ENCODE measurements at regions not wholly inside any gene's neighbourhood (a gene's known extent, or its start where the extent isn't known, plus 50 kb on each side); places are given as distances from the start of the nearest gene placed in this dataset.
"Not testable (repeated sequence)": the region's sequence is repeated elsewhere in the genome, so short reads cannot be mapped to it uniquely, and the experiment has no call there.

DNA sequence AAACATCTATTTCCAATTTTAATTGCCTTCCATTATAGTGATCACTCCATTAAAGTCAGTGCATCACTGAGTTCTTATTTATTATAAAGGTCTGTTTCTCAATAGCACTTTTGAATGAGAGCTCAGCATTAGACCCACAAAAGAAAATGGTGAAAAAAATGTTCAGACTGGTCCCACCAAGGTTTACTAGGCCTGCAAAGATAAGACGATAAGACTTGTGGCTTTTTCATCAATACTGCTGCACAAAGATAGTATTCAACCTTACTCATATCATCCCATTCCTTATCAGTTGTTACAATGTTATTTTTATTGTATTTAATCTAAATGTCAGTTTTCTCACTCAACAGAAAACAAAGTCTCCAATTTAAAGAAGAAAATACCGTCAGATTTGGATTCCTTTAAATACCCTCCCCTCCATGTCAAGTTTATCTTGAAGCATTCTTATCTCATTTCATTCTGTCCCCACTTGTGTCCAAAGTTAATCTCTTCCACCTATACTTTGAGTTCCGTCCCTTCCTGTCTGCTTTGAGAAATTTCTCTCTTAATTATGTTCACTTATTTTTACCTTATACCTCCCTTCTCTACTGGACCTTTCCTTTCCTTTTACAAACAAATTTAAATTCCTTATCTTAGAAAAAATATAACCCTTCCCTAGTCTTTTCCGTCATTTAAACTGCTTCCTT is 140.0 kb downstream of the GASK1B start:
- Mint-ChIP-seq H3K4me1 (peaks cover 5% of the 10 kb centered on the region; the same call in 2 of the 3 replicates), H3K36me3 (ENCODE audit: low read depth) (0 out of 3 replicates have a peak, but pooled peaks cover 4% of the 10 kb centered on the region), H3K27ac (no peak overlapping the region), H3K27me3 (ENCODE audit: insufficient read depth, low read depth, poor library complexity) (peaks cover under 1% of the 10 kb centered on the region), H3K4me3 (no peak overlapping the region), H3K9me3 (peaks cover 6% of the 10 kb centered on the region; the same call in 1 of the 3 replicates)
- no peak overlapping the region for H3K4me2 ChIP-seq
- no peak for ATAC-seq
- H4K20me1 ChIP-seq (replicated peaks; ENCODE audit: insufficient read depth): no peaks in the 10 kb centered on the region
- peaks cover 6% of the 10 kb centered on the region; the same call in 1 of the 2 replicates for H3K4me1 ChIP-seq (ENCODE audit: insufficient read depth)
- no peaks in the 10 kb centered on the region for H3K27me3 ChIP-seq (ENCODE audit: insufficient read depth)
- no peak for TF ChIP-seq POLR2AphosphoS5 (IDR thresholded peaks at IDR 0.05; ENCODE audit: low read depth)
- TF ChIP-seq, protein P1, sequence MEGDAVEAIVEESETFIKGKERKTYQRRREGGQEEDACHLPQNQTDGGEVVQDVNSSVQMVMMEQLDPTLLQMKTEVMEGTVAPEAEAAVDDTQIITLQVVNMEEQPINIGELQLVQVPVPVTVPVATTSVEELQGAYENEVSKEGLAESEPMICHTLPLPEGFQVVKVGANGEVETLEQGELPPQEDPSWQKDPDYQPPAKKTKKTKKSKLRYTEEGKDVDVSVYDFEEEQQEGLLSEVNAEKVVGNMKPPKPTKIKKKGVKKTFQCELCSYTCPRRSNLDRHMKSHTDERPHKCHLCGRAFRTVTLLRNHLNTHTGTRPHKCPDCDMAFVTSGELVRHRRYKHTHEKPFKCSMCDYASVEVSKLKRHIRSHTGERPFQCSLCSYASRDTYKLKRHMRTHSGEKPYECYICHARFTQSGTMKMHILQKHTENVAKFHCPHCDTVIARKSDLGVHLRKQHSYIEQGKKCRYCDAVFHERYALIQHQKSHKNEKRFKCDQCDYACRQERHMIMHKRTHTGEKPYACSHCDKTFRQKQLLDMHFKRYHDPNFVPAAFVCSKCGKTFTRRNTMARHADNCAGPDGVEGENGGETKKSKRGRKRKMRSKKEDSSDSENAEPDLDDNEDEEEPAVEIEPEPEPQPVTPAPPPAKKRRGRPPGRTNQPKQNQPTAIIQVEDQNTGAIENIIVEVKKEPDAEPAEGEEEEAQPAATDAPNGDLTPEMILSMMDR (conservative IDR thresholded peaks at IDR 0.05; ENCODE audit: low read depth in 2 of 2): no peak
- TF ChIP-seq, protein P2, sequence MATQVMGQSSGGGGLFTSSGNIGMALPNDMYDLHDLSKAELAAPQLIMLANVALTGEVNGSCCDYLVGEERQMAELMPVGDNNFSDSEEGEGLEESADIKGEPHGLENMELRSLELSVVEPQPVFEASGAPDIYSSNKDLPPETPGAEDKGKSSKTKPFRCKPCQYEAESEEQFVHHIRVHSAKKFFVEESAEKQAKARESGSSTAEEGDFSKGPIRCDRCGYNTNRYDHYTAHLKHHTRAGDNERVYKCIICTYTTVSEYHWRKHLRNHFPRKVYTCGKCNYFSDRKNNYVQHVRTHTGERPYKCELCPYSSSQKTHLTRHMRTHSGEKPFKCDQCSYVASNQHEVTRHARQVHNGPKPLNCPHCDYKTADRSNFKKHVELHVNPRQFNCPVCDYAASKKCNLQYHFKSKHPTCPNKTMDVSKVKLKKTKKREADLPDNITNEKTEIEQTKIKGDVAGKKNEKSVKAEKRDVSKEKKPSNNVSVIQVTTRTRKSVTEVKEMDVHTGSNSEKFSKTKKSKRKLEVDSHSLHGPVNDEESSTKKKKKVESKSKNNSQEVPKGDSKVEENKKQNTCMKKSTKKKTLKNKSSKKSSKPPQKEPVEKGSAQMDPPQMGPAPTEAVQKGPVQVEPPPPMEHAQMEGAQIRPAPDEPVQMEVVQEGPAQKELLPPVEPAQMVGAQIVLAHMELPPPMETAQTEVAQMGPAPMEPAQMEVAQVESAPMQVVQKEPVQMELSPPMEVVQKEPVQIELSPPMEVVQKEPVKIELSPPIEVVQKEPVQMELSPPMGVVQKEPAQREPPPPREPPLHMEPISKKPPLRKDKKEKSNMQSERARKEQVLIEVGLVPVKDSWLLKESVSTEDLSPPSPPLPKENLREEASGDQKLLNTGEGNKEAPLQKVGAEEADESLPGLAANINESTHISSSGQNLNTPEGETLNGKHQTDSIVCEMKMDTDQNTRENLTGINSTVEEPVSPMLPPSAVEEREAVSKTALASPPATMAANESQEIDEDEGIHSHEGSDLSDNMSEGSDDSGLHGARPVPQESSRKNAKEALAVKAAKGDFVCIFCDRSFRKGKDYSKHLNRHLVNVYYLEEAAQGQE (IDR thresholded peaks at IDR 0.05; ENCODE audit: unreplicated experiment): no peak
- TF ChIP-seq, protein P3, sequence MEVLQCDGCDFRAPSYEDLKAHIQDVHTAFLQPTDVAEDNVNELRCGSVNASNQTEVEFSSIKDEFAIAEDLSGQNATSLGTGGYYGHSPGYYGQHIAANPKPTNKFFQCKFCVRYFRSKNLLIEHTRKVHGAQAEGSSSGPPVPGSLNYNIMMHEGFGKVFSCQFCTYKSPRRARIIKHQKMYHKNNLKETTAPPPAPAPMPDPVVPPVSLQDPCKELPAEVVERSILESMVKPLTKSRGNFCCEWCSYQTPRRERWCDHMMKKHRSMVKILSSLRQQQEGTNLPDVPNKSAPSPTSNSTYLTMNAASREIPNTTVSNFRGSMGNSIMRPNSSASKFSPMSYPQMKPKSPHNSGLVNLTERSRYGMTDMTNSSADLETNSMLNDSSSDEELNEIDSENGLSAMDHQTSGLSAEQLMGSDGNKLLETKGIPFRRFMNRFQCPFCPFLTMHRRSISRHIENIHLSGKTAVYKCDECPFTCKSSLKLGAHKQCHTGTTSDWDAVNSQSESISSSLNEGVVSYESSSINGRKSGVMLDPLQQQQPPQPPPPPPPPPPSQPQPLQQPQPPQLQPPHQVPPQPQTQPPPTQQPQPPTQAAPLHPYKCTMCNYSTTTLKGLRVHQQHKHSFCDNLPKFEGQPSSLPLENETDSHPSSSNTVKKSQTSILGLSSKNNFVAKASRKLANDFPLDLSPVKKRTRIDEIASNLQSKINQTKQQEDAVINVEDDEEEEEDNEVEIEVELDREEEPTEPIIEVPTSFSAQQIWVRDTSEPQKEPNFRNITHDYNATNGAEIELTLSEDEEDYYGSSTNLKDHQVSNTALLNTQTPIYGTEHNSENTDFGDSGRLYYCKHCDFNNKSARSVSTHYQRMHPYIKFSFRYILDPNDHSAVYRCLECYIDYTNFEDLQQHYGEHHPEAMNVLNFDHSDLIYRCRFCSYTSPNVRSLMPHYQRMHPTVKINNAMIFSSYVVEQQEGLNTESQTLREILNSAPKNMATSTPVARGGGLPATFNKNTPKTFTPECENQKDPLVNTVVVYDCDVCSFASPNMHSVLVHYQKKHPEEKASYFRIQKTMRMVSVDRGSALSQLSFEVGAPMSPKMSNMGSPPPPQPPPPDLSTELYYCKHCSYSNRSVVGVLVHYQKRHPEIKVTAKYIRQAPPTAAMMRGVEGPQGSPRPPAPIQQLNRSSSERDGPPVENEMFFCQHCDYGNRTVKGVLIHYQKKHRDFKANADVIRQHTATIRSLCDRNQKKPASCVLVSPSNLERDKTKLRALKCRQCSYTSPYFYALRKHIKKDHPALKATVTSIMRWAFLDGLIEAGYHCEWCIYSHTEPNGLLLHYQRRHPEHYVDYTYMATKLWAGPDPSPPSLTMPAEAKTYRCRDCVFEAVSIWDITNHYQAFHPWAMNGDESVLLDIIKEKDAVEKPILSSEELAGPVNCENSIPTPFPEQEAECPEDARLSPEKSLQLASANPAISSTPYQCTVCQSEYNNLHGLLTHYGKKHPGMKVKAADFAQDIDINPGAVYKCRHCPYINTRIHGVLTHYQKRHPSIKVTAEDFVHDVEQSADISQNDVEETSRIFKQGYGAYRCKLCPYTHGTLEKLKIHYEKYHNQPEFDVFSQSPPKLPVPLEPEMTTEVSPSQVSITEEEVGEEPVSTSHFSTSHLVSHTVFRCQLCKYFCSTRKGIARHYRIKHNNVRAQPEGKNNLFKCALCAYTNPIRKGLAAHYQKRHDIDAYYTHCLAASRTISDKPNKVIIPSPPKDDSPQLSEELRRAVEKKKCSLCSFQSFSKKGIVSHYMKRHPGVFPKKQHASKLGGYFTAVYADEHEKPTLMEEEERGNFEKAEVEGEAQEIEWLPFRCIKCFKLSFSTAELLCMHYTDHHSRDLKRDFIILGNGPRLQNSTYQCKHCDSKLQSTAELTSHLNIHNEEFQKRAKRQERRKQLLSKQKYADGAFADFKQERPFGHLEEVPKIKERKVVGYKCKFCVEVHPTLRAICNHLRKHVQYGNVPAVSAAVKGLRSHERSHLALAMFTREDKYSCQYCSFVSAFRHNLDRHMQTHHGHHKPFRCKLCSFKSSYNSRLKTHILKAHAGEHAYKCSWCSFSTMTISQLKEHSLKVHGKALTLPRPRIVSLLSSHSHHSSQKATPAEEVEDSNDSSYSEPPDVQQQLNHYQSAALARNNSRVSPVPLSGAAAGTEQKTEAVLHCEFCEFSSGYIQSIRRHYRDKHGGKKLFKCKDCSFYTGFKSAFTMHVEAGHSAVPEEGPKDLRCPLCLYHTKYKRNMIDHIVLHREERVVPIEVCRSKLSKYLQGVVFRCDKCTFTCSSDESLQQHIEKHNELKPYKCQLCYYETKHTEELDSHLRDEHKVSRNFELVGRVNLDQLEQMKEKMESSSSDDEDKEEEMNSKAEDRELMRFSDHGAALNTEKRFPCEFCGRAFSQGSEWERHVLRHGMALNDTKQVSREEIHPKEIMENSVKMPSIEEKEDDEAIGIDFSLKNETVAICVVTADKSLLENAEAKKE (CRISPR knock-in tag; IDR thresholded peaks at IDR 0.05): no peak
- TF ChIP-seq NANOG (IDR thresholded peaks at IDR 0.05; ENCODE audit: borderline replicate concordance): no peak
- TF ChIP-seq CREB1 (CRISPR knock-in tag; IDR thresholded peaks at IDR 0.05; ENCODE audit: low read depth): no peak
- no peak for TF ChIP-seq EZH2 (IDR thresholded peaks at IDR 0.05; ENCODE audit: low read depth, unreplicated experiment)
- TF ChIP-seq ZNF114 (CRISPR knock-in tag; IDR thresholded peaks at IDR 0.05): no peak
- no peak for TF ChIP-seq ZNF331 (CRISPR knock-in tag; IDR thresholded peaks at IDR 0.05; ENCODE audit: low read depth)
- H3F3A ChIP-seq (replicated peaks; ENCODE audit: low read depth): no peaks in the 10 kb centered on the region
- no peaks in the 10 kb centered on the region for H3K79me2 ChIP-seq (replicated peaks; ENCODE audit: insufficient read depth)
- no peak for DNase-seq (ENCODE audit: low spot score)
- H3K9me2 ChIP-seq (ENCODE audit: insufficient read depth): 0 out of 2 replicates have a peak, but pooled peaks cover 9% of the 10 kb centered on the region
- H3K27ac ChIP-seq (ENCODE audit: low read depth): no peak overlapping the region
- no peaks in the 10 kb centered on the region for H3K36me3 ChIP-seq (ENCODE audit: insufficient read depth)
- H2AFZ ChIP-seq: no peak overlapping the region
- H3K4me3 ChIP-seq: no peak overlapping the region

GRCh38 chr4:158028381-158028780 is 144.4 kb downstream of the GASK1B start:
- H3K4me1 ChIP-seq (ENCODE audit: insufficient read depth); H3K9me3 Mint-ChIP-seq; H3K27ac Mint-ChIP-seq; H3K36me3 ChIP-seq (ENCODE audit: insufficient read depth); H3K79me2 ChIP-seq (replicated peaks; ENCODE audit: insufficient read depth); H3K4me1 Mint-ChIP-seq; H3K4me2 ChIP-seq; H3K36me3 Mint-ChIP-seq (ENCODE audit: low read depth); H3K4me3 ChIP-seq; H4K20me1 ChIP-seq (replicated peaks; ENCODE audit: insufficient read depth); ATAC-seq; H3F3A ChIP-seq (replicated peaks; ENCODE audit: low read depth); DNase-seq (ENCODE audit: low spot score); H3K27me3 Mint-ChIP-seq (ENCODE audit: insufficient read depth, low read depth, poor library complexity); H2AFZ ChIP-seq; H3K27ac ChIP-seq (ENCODE audit: low read depth); H3K27me3 ChIP-seq (ENCODE audit: insufficient read depth); H3K4me3 Mint-ChIP-seq: not testable (repeated sequence)
- peaks cover 20% of the 10 kb centered on the region; the same call in 1 of the 2 replicates for H3K9me2 ChIP-seq (ENCODE audit: insufficient read depth)
